Uterus (tissue), 2 donors: ENCODE measurements at regions not wholly inside any gene's neighbourhood (a gene's known extent, or its start where the extent isn't known, plus 50 kb on each side); places are given as distances from the start of the nearest gene placed in this dataset.

ENCODE experiments used
- CTCF ChIP-seq, 4 experiments: fragments of 200-600 bp in 2 of 4; fragments of 450-650 bp in 2 of 4; sonication (generic) in 2 of 4; IDR thresholded peaks; one replicate each; pipeline ENCODE4 v1.5.1; 2016 to 2019; ENCODE audit warnings: antibody characterized with exemption in 4 of 4, mild to moderate bottlenecking in 2 of 4, moderate library complexity in 1 of 4
- POLR2A ChIP-seq, 2 donors: fragments of 450-650 bp; IDR thresholded peaks; one replicate each; pipeline ENCODE4 v1.6.1; 2016; ENCODE audit warnings: antibody characterized with exemption in 2 of 2, mild to moderate bottlenecking in 1 of 2, moderate library complexity in 1 of 2

DNA sequence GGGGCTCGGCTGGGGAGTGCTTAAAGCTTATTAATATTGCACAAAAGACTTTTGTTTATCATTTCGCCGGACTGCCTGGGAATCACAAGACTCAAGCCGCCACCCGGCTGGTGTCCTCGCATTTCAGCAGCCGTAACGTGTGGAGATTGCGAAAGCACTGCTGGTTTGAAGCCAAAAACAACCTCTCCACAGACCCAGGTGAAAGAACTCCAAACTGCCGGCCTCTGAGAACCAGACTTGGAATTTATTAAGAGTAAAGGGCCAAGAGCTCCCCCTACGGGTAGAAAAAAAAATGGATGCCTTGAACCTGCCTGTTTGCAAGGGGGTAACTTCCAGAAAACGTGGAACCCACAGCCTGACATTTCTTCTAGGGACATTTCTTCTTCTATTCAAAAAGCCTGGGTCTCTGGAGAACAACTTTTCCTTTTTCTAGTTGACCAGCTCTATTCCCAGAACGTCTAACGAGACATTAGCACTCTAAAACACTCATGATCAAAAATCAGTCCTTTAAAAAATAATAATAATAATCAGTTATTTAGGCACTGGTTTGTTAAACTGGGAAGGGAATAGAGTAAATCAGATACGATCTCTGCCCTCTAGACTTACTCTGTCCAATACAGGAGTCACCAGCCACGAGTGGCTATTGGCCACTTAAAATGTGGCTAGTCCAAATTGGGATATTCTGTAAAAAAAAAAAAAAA is 216.3 kb downstream of the C1D start:
- TF ChIP-seq CTCF (IDR thresholded peaks at IDR 0.05) = peak; percentile 64 to 88 (median 78)
- TF ChIP-seq POLR2A (IDR thresholded peaks at IDR 0.05) = no peak
